ENCODE measurements at regions not wholly inside any gene's neighbourhood (a gene's known extent, or its start where the extent isn't known, plus 50 kb on each side); places are given as distances from the start of the nearest gene placed in this dataset.
"Not testable (repeated sequence)": the region's sequence is repeated elsewhere in the genome, so short reads cannot be mapped to it uniquely, and the experiment has no call there.

DNA sequence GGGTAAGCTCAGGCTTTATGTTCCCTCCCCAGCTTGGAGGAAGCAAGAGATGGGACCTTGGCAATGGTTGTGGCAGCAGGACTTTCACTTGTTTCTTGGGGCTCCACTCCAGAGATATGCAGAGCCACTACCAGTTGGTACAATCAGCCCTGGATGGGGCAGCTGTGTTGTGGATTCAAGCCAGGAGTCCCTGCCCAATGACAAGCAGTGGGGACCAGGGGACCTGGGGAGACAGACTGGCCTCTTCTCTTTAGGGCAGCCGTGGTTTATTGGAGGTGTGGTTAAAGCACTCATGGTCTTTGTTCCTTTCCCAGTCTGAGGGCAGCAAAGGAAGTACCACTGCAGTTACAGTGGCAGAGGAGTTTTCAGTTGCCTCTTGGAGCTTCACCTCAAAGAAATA is 856.1 kb downstream of the TTLL7 start:
- not testable (repeated sequence) for H3K9me3 ChIP-seq (ENCODE audit: control insufficient read depth, low read length); H3K4me1 ChIP-seq; H3K4me3 ChIP-seq (ENCODE audit: low read depth, low read length); H3K27ac ChIP-seq; H3K9ac ChIP-seq; H3K79me2 ChIP-seq; H2AFZ ChIP-seq; H3K4me2 ChIP-seq (ENCODE audit: low read length); H3K36me3 ChIP-seq (ENCODE audit: control insufficient read depth, insufficient read depth, low read length); H3K27me3 ChIP-seq (ENCODE audit: control insufficient read depth, insufficient read depth, low read length)

DNA sequence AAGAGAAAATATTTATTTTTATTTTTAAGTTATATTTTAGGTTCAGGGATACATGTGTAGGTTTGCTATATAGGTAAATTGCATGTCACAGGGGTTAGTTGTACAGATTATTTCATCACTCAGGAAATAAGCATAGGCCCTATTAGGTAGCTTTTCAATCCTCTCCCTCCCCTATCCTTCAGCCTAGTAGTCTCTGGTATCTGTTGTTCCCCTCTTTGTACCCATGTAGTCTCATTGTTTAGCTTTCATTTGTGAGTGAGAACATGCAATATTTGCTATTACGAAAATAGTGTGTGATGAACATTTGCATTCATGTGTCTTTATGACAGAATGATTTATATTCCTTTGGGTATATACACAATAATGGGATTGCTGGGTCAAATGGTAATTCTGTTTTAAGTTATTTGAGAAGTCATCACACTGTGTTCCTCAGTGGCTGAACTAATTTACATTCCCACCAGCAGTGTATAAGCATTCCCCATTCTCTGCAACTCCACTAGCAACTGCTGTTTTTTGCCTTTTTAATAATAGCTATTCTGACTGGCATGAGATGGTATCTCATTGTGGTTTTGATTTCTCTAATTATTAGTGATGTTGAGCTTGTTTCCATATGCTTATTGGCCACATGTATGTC is 863.3 kb downstream of the TTLL7 start:
- not testable (repeated sequence) for H3K36me3 ChIP-seq (ENCODE audit: control insufficient read depth, insufficient read depth, low read length); H3K4me1 ChIP-seq; H3K27me3 ChIP-seq (ENCODE audit: control insufficient read depth, insufficient read depth, low read length); H2AFZ ChIP-seq; H3K4me2 ChIP-seq (ENCODE audit: low read length); H3K9ac ChIP-seq; H3K4me3 ChIP-seq (ENCODE audit: low read depth, low read length); H3K79me2 ChIP-seq; H3K9me3 ChIP-seq (ENCODE audit: control insufficient read depth, low read length); H3K27ac ChIP-seq

DNA sequence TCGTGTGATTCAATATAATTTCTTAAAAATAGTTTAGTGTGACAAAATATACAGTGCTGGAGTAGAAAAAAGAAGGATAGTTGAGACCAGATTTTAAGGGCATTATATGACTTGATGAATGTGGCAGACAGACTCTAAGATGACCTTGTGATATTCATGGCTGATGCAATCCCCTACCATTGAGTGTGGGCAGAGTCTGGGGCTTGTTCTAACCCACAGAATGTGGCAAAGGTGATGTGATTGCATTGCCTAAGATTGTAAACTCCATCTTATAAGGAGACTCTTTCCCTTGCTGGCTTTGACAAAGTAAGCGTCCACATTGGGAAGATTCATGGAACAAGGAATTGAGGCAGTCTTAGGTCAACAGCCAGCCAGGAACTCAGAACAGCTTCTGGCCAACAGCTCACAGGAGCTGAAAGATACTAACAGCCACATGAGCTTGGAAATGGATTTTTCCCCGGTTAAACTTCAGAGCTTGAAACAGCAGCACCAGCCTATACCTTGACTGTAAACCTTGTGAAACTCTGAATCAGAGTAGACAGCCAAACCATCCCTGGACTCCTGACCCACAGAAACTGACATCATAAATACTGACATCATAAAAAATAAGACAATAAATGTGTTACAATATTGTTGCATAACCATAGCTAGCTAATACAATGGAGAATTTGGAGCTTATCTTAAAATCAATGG is 864.5 kb downstream of the TTLL7 start:
- H3K27ac ChIP-seq; H3K4me2 ChIP-seq (ENCODE audit: low read length); H3K4me3 ChIP-seq (ENCODE audit: low read depth, low read length); H3K36me3 ChIP-seq (ENCODE audit: control insufficient read depth, insufficient read depth, low read length); H2AFZ ChIP-seq; H3K27me3 ChIP-seq (ENCODE audit: control insufficient read depth, insufficient read depth, low read length); H3K9ac ChIP-seq; H3K79me2 ChIP-seq; H3K9me3 ChIP-seq (ENCODE audit: control insufficient read depth, low read length); H3K4me1 ChIP-seq: not testable (repeated sequence)

DNA sequence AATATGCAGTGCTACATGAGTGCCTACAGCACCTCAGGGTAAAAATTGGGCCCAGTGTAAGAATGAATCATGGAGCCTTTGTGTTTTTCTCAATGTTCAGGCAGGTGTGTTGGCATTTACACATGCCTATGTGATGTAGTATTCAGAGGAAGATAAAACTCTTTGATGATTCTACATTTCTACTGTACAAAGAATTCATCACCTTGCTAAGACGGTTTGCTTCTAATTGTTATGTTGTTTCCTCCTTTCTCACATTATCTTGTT is 867.3 kb downstream of the TTLL7 start:
- Histone ChIP-seq H2AFZ (no peak overlapping the region), H3K4me3 (ENCODE audit: low read depth, low read length) (no peak overlapping the region), H3K9ac (no peak overlapping the region), H3K4me2 (ENCODE audit: low read length) (no peak overlapping the region), H3K36me3 (ENCODE audit: control insufficient read depth, insufficient read depth, low read length) (no peaks in the 10 kb centered on the region), H3K27me3 (ENCODE audit: control insufficient read depth, insufficient read depth, low read length) (no peaks in the 10 kb centered on the region), H3K4me1 (no peaks in the 10 kb centered on the region), H3K27ac (no peak overlapping the region), H3K9me3 (ENCODE audit: control insufficient read depth, low read length) (no peaks in the 10 kb centered on the region), H3K79me2 (no peaks in the 10 kb centered on the region)
- TF ChIP-seq, protein P1, sequence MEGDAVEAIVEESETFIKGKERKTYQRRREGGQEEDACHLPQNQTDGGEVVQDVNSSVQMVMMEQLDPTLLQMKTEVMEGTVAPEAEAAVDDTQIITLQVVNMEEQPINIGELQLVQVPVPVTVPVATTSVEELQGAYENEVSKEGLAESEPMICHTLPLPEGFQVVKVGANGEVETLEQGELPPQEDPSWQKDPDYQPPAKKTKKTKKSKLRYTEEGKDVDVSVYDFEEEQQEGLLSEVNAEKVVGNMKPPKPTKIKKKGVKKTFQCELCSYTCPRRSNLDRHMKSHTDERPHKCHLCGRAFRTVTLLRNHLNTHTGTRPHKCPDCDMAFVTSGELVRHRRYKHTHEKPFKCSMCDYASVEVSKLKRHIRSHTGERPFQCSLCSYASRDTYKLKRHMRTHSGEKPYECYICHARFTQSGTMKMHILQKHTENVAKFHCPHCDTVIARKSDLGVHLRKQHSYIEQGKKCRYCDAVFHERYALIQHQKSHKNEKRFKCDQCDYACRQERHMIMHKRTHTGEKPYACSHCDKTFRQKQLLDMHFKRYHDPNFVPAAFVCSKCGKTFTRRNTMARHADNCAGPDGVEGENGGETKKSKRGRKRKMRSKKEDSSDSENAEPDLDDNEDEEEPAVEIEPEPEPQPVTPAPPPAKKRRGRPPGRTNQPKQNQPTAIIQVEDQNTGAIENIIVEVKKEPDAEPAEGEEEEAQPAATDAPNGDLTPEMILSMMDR (IDR thresholded peaks at IDR 0.05) = no peak

DNA sequence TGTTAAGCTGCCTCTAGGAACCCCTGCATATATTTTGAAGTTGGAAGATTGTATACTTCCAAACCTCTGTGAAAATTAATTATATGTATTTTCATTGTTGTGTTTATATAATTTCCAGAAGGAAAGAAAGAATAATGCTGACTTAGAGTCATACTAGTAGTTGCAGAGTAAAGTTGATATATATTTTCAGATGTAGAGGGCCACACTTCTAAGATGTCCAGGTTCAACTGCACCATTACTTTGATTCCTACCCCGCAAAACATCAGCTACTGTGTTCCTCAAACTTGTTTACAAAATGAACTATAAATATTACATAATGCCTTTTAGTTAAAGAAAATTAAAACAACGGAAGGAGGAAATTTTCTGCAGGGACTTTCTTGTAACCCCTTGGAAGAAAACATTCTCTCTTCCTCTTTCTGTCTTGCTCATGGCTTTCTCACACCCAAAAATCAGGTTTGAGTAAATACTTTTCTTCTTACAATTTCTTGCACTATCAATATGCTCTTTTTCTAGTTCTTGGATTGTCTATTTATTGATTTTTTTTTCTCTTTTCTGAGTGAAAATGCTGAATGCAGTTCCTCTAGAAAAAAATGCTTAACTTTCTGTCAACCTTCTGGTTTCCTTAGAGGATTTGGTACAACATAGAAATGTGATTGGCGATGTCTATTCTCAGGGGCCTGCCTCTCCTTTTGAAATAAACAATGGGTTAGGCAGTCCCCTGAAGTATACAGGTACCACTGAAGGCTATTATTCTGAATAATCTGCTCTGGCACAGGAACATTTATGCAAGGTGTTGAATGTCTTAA is 867.8 kb downstream of the TTLL7 start:
- TF ChIP-seq, protein P1 (IDR thresholded peaks at IDR 0.05) = no peak
- H2AFZ ChIP-seq = no peak overlapping the region
- no peaks in the 10 kb centered on the region for H3K27me3 ChIP-seq (ENCODE audit: control insufficient read depth, insufficient read depth, low read length)
- H3K4me3 ChIP-seq (ENCODE audit: low read depth, low read length) = no peak overlapping the region
- H3K9ac ChIP-seq = no peak overlapping the region
- no peaks in the 10 kb centered on the region for H3K9me3 ChIP-seq (ENCODE audit: control insufficient read depth, low read length)
- no peaks in the 10 kb centered on the region for H3K36me3 ChIP-seq (ENCODE audit: control insufficient read depth, insufficient read depth, low read length)
- no peaks in the 10 kb centered on the region for H3K79me2 ChIP-seq
- no peak overlapping the region for H3K27ac ChIP-seq
- H3K4me1 ChIP-seq = no peaks in the 10 kb centered on the region
- H3K4me2 ChIP-seq (ENCODE audit: low read length) = no peak overlapping the region

DNA sequence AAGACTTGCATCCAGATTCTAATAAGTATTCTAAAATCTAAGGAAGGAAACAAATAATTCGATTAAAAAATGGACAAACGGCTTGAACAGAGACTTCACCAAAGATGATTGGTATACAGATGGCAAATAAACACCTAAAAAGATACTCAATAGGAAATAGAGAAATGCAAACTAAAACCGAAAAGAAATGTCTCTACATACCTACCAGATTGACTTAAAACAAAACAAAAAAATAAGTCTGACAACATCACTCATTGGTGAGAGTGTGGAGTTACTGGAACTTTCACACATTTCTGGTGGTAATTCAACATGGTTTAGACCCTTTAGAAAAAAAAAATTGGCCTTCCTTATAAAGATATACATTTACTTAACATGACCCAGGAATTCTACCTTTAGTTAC is 869.8 kb downstream of the TTLL7 start:
- Histone ChIP-seq H3K4me1 (no peaks in the 10 kb centered on the region), H3K4me3 (ENCODE audit: low read depth, low read length) (no peak overlapping the region), H3K27ac (no peak overlapping the region), H3K27me3 (ENCODE audit: control insufficient read depth, insufficient read depth, low read length) (no peaks in the 10 kb centered on the region), H3K4me2 (ENCODE audit: low read length) (no peak overlapping the region), H3K9me3 (ENCODE audit: control insufficient read depth, low read length) (no peaks in the 10 kb centered on the region), H3K9ac (no peak overlapping the region), H3K36me3 (ENCODE audit: control insufficient read depth, insufficient read depth, low read length) (no peaks in the 10 kb centered on the region), H2AFZ (no peak overlapping the region), H3K79me2 (no peaks in the 10 kb centered on the region)
- TF ChIP-seq, protein P1 (IDR thresholded peaks at IDR 0.05) = no peak

All from parathyroid adenoma (tissue), 2 donors.